ENCODE measurements at regions not wholly inside any gene's neighbourhood (a gene's known extent, or its start where the extent isn't known, plus 50 kb on each side); places are given as distances from the start of the nearest gene placed in this dataset.

DNA sequence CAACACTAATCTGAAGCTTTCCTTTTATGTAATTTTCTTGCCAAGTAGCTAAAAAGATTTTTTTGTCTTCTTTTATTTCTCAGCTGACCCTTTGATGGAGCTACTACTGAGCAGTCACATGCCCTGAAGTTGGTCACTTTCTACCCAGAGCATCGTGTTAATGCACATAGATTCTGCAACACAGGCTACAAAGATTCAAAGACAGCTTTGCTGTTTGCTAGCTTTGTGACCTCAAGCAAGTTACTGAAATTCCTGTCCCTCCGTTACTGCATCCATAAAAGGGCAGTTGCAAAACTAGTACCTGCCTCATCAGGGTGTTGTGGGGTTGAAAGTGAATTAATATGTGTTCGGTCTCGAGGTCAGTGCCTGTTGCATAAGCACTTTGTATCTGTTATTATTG, 179.9 kb downstream of the GAS1 start:
- TF ChIP-seq, protein P1, sequence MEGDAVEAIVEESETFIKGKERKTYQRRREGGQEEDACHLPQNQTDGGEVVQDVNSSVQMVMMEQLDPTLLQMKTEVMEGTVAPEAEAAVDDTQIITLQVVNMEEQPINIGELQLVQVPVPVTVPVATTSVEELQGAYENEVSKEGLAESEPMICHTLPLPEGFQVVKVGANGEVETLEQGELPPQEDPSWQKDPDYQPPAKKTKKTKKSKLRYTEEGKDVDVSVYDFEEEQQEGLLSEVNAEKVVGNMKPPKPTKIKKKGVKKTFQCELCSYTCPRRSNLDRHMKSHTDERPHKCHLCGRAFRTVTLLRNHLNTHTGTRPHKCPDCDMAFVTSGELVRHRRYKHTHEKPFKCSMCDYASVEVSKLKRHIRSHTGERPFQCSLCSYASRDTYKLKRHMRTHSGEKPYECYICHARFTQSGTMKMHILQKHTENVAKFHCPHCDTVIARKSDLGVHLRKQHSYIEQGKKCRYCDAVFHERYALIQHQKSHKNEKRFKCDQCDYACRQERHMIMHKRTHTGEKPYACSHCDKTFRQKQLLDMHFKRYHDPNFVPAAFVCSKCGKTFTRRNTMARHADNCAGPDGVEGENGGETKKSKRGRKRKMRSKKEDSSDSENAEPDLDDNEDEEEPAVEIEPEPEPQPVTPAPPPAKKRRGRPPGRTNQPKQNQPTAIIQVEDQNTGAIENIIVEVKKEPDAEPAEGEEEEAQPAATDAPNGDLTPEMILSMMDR (IDR thresholded peaks at IDR 0.05; ENCODE audit: low read depth, low read length): no peak
- H3K9me3 ChIP-seq: no peaks in the 10 kb centered on the region
- no peak overlapping the region for H3K4me3 ChIP-seq (ENCODE audit: low read depth, low read length)
- no peak for DNase-seq
- no peaks in the 10 kb centered on the region for H3K4me1 ChIP-seq
- no peaks in the 10 kb centered on the region for H3K36me3 ChIP-seq
- no peaks in the 10 kb centered on the region; the same call in 1 of the 2 replicates for H3K27me3 ChIP-seq

DNA sequence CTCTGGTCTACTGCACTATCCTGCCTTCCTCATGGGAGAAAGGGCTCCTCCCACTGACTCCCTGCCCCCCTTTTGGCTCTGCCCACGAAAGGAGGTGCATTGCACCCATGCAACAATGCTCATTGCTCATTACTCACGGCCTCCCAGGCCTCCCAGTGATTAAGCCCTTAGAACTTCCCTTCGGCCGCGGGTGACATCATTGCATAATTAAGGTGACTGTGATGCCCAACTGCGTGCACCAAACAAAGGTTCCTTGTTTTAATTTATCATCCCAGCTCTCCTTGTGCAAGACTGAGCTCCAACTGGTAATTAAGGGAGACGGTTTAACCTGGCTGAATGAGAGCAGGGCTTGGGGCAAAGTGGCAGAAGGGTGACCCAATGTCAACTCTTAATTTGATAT, 180.4 kb downstream of the GAS1 start:
- H3K9me3 ChIP-seq: no peaks in the 10 kb centered on the region
- no peak overlapping the region for H3K4me3 ChIP-seq (ENCODE audit: low read depth, low read length)
- TF ChIP-seq, protein P1 (IDR thresholded peaks at IDR 0.05; ENCODE audit: low read depth, low read length): no peak
- H3K36me3 ChIP-seq: no peaks in the 10 kb centered on the region
- H3K27me3 ChIP-seq: no peaks in the 10 kb centered on the region; the same call in 1 of the 2 replicates
- DNase-seq: no peak
- no peaks in the 10 kb centered on the region for H3K4me1 ChIP-seq

DNA sequence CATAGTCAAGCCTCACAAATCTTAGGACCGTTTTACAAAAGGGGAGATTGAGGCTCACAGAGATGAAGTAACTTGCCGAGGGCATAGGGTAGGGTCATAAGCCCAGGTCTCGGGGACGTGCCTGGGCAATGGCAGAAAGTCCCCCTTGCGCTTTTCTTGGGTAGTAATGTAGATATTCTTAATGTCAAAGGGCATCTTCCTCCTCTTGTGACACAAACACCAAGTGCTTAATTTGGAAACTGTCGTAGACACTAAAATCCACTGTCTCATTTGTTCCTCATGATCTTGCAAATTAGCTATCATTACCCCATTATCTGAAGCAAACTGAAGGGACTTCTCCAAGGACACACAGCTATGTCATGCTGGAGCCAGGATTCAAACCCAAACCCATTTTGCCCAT, 180.8 kb downstream of the GAS1 start:
- no peaks in the 10 kb centered on the region for H3K36me3 ChIP-seq
- TF ChIP-seq, protein P1 (IDR thresholded peaks at IDR 0.05; ENCODE audit: low read depth, low read length): no peak
- H3K4me1 ChIP-seq: no peaks in the 10 kb centered on the region
- no peak overlapping the region for H3K4me3 ChIP-seq (ENCODE audit: low read depth, low read length)
- no peaks in the 10 kb centered on the region for H3K9me3 ChIP-seq
- DNase-seq: no peak
- H3K27me3 ChIP-seq: no peaks in the 10 kb centered on the region; the same call in 1 of the 2 replicates

DNA sequence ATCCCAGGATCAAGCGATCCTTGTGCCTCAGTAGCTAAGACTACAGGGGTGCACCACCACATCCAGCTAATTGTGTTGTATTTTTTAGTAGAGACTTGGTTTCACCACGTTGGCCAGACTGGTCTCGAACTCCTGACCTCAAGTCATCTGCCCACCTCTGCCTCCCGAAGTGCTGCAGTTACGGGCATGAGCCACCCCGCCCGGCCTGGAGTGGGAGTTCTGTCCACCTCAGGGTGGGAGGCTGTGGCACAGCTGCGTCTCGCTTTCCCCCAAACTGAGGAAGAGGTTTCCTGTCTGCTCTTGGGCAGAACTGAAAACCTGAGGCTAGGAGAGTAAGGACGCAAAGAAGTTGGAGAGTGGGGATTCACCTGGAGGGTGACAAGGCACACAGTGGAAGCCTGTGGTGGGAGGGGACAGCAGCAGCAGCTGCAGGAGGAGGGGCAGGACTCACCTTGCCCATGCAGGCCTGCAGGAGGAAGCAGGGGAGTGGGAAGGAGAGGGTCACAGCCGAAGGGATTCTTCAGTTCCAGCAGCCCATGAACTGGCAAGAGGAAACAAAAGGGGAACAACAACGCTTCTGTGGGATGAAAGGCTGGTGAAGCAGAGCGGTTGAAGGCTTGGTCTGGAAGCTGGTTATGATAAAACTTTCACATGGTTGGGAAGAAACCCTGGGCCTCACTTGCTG, 181.4 kb downstream of the GAS1 start:
- no peaks in the 10 kb centered on the region for H3K36me3 ChIP-seq
- H3K4me3 ChIP-seq (ENCODE audit: low read depth, low read length): no peak overlapping the region
- H3K27me3 ChIP-seq: no peaks in the 10 kb centered on the region; the same call in 1 of the 2 replicates
- no peaks in the 10 kb centered on the region for H3K4me1 ChIP-seq
- H3K9me3 ChIP-seq: no peaks in the 10 kb centered on the region
- TF ChIP-seq, protein P1 (IDR thresholded peaks at IDR 0.05; ENCODE audit: low read depth, low read length): no peak
- DNase-seq: no peak

DNA sequence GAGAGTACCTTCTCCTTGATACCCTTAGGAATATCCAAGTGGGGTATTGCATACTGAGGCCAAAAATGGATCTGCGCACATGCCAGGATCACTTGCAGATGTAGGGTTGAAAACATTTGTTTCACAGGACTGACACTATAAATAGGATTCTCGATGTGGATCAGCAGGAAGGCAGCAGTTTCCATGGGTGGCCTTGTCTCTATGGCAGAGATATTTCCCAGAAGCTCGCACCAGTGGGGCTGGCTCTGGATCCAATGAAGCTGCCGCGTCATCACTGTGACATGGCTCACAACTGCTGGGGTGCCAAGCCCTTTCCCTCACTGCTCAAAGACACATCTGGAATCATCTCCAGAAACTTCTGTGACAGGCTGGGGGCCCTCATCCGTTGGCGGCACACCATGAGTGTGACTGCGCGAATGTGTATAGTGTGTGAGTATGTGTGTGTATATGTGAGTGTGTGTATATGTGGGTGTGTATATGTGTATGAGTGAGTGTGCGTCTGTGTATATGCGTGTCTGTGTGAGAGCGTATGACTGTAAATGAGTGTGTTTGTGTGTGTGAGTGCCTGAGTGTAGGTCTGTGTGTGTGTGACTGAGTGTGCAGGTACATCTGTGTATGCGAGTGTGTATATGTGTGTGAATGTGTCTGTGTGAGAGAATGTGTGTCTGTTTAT, 182.5 kb downstream of the GAS1 start:
- TF ChIP-seq, protein P1 (IDR thresholded peaks at IDR 0.05; ENCODE audit: low read depth, low read length): no peak
- Histone ChIP-seq H3K9me3 (no peaks in the 10 kb centered on the region), H3K27me3 (no peaks in the 10 kb centered on the region), H3K4me1 (no peaks in the 10 kb centered on the region), H3K4me3 (ENCODE audit: low read depth, low read length) (no peak overlapping the region), H3K36me3 (no peaks in the 10 kb centered on the region)
- DNase-seq: no peak

DNA sequence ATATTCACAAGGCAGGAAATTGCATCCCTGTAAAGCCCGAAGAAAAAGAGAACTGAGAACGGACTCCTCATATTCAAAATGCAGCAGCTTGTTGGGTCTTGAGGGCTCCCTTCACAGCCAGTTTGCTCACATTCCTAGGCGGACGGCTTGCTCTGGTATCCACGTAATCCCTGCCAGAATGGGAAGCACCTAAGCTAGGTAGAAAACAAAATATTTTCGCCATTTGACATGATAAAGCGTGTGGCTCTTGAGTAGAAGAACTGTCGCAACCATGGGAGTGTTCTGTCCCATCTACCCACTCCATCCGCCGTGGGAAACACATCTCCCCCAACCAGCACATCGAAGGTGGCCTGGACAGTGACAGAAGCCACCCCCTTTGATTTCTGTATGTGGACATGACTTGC, 183.1 kb downstream of the GAS1 start:
- no peaks in the 10 kb centered on the region for H3K36me3 ChIP-seq
- TF ChIP-seq, protein P1 (IDR thresholded peaks at IDR 0.05; ENCODE audit: low read depth, low read length): no peak
- H3K9me3 ChIP-seq: no peaks in the 10 kb centered on the region
- no peak overlapping the region for H3K4me3 ChIP-seq (ENCODE audit: low read depth, low read length)
- H3K4me1 ChIP-seq: no peaks in the 10 kb centered on the region
- H3K27me3 ChIP-seq: no peaks in the 10 kb centered on the region
- DNase-seq: no peak
